H1 (cell line): ENCODE measurements at regions not wholly inside any gene's neighbourhood (a gene's known extent, or its start where the extent isn't known, plus 50 kb on each side); places are given as distances from the start of the nearest gene placed in this dataset.
"Not testable (repeated sequence)": the region's sequence is repeated elsewhere in the genome, so short reads cannot be mapped to it uniquely, and the experiment has no call there.

Experiments used
- CTCF ChIA-PET: fragments of 300-600 bp; sonication (Branson Sonifier 250); formaldehyde crosslinking; loops from one replicate; lab custom pipeline; 2021; ENCODE audit not compliant: partially characterized antibody; lab: Charles Lee
- POLR2A ChIA-PET: fragments of 300-600 bp; sonication (Branson Sonifier 250); formaldehyde crosslinking; loops from one replicate; lab custom pipeline; 2021; ENCODE audit warnings: inconsistent platforms; ENCODE audit not compliant: partially characterized antibody; lab: Charles Lee
- DNase-seq, 2 experiments: peaks; one replicate each; pipeline versions ENCODE4 v3.0.0 to v3.0.0-alpha.2; 2010 to 2022; ENCODE audit warnings: low spot score in 2 of 2, low read depth in 1 of 2, mixed read lengths in 1 of 2
- FAIRE-seq: peaks from 2 replicates; lab custom pipeline; 2011; peaks lifted over from hg19 to GRCh38; lab: Jason Lieb, UNC
- H2AFZ ChIP-seq: 2 replicates; pipeline ENCODE4 v1.8.1; 2012; ENCODE audit warnings: low read length, inconsistent platforms
- H2AK5ac ChIP-seq: 2 replicates; pipeline ENCODE4 v1.6.1; 2013; ENCODE audit warnings: low read depth, low read length
- H2BK120ac ChIP-seq: replicated peaks from 2 replicates; pipeline ENCODE3; 2013; ENCODE audit warnings: low read depth, low read length, inconsistent platforms
- H2BK12ac ChIP-seq: 2 replicates; pipeline ENCODE4 v1.6.1; 2013; ENCODE audit warnings: low read depth, low read length
- H2BK15ac ChIP-seq: 2 replicates; pipeline ENCODE4 v1.6.1; 2013; ENCODE audit warnings: low read length
- H2BK20ac ChIP-seq: 2 replicates; pipeline ENCODE4 v1.6.1; 2013; ENCODE audit warnings: low read length
- H2BK5ac ChIP-seq: 2 replicates; pipeline ENCODE4 v1.6.1; 2013; ENCODE audit warnings: low read depth, low read length
- H3K14ac ChIP-seq: 2 replicates; pipeline ENCODE4 v1.6.1; 2013; ENCODE audit warnings: inconsistent platforms; ENCODE audit not compliant: insufficient read length
- H3K18ac ChIP-seq: 2 replicates; pipeline ENCODE4 v1.6.1; 2013; ENCODE audit warnings: low read length; ENCODE audit errors: extremely low read depth
- H3K23ac ChIP-seq: 2 replicates; pipeline ENCODE4 v1.6.1; 2013; ENCODE audit warnings: inconsistent platforms; ENCODE audit not compliant: insufficient read length
- H3K23me2 ChIP-seq: 2 replicates; pipeline ENCODE4 v1.6.1; 2013; ENCODE audit warnings: low read depth, low read length
- H3K27ac ChIP-seq: 2 replicates; pipeline ENCODE4 v1.6.1; 2011; ENCODE audit warnings: low read depth, low read length, inconsistent platforms
- H3K27me3 ChIP-seq, 4 experiments: replicated peaks in 1 of 4; 1 replicate in 1 of 4; 2 replicates in 3 of 4; pipeline versions ENCODE4 v1.6.1 to v1.8.1; 2011 to 2013; ENCODE audit warnings: low read length in 3 of 4, mild to moderate bottlenecking in 3 of 4, inconsistent platforms in 2 of 4, mixed read lengths in 2 of 4, moderate library complexity in 1 of 4; ENCODE audit not compliant: control insufficient read depth in 3 of 4, insufficient read depth in 3 of 4; ENCODE audit errors: extremely low read depth in 1 of 4
- H3K36me3 ChIP-seq, 4 experiments: 2 replicates each; pipeline versions ENCODE4 v1.6.1 to v1.8.1; 2011 to 2013; ENCODE audit warnings: mild to moderate bottlenecking in 4 of 4, low read length in 3 of 4, moderate library complexity in 2 of 4, control low read depth in 1 of 4, inconsistent platforms in 1 of 4; ENCODE audit not compliant: insufficient read depth in 4 of 4, control insufficient read depth in 2 of 4
- H3K4ac ChIP-seq: replicated peaks from 2 replicates; pipeline ENCODE3; 2013; ENCODE audit warnings: low read length, low read depth, mixed read lengths, inconsistent platforms; ENCODE audit not compliant: insufficient read length
- H3K4me1 ChIP-seq, 4 experiments: replicated peaks in 1 of 4; 1 replicate in 1 of 4; 2 replicates in 3 of 4; pipeline versions ENCODE4 v1.6.1 to v1.8.1; 2011 to 2013; ENCODE audit warnings: low read length in 3 of 4, inconsistent platforms in 2 of 4, mixed read lengths in 1 of 4; ENCODE audit not compliant: insufficient read depth in 4 of 4, control insufficient read depth in 3 of 4
- H3K4me2 ChIP-seq, 2 experiments: 2 replicates each; pipeline versions ENCODE4 v1.6.1 to v1.8.1; 2011 to 2013; ENCODE audit warnings: low read depth in 2 of 2, low read length in 2 of 2, control low read depth in 1 of 2, inconsistent platforms in 1 of 2, mild to moderate bottlenecking in 1 of 2; ENCODE audit not compliant: insufficient read depth in 1 of 2
- H3K4me3 ChIP-seq, 4 experiments: fragments of 200-600, 300-600 bp in 1 of 4; sonication (generic), shearing (Covaris generic), sonication (Bioruptor Twin) in 1 of 4; 2 replicates each; pipeline versions ENCODE4 v1.5.1 to v1.8.1; 2011 to 2016; ENCODE audit warnings: low read length in 4 of 4, low read depth in 3 of 4, control low read depth in 2 of 4, inconsistent platforms in 2 of 4, mild to moderate bottlenecking in 2 of 4, mixed read lengths in 1 of 4, moderate library complexity in 1 of 4; ENCODE audit not compliant: insufficient read depth in 2 of 4; ENCODE audit errors: extremely low read depth in 1 of 4
- H3K56ac ChIP-seq: replicated peaks from 2 replicates; pipeline ENCODE3; 2013; ENCODE audit warnings: low read depth, mild to moderate bottlenecking, mixed read lengths, low read length, inconsistent platforms; ENCODE audit not compliant: insufficient read length
- H3K79me1 ChIP-seq: 2 replicates; pipeline ENCODE4 v1.6.1; 2013; ENCODE audit warnings: low read depth, low read length, control low read depth
- H3K79me2 ChIP-seq, 2 experiments: 2 replicates each; pipeline versions ENCODE4 v1.6.1 to v1.8.1; 2012 to 2013; ENCODE audit warnings: low read length in 2 of 2, mild to moderate bottlenecking in 2 of 2, inconsistent platforms in 1 of 2; ENCODE audit not compliant: insufficient read depth in 2 of 2, control insufficient read depth in 1 of 2
- H3K9ac ChIP-seq, 4 experiments: replicated peaks in 1 of 4; 1 replicate in 1 of 4; 2 replicates in 3 of 4; pipeline versions ENCODE4 v1.6.1 to v1.8.1; 2011 to 2013; ENCODE audit warnings: low read depth in 3 of 4, low read length in 3 of 4, control low read depth in 2 of 4, mild to moderate bottlenecking in 2 of 4, moderate library complexity in 2 of 4, inconsistent platforms in 1 of 4; ENCODE audit errors: extremely low read depth in 1 of 4
- H3K9me3 ChIP-seq, 2 experiments: 2 replicates each; pipeline versions ENCODE4 v1.6.1 to v1.8.1; 2012 to 2013; ENCODE audit warnings: mild to moderate bottlenecking in 2 of 2, moderate library complexity in 2 of 2, control low read depth in 1 of 2, inconsistent platforms in 1 of 2, low read depth in 1 of 2, low read length in 1 of 2, mixed read lengths in 1 of 2; ENCODE audit not compliant: insufficient read depth in 2 of 2
- H4K20me1 ChIP-seq, 2 experiments: replicated peaks in 1 of 2; 2 replicates each; pipeline versions ENCODE3 to v1.8.1; 2011 to 2013; ENCODE audit warnings: inconsistent platforms in 2 of 2, low read length in 2 of 2, mild to moderate bottlenecking in 1 of 2; ENCODE audit not compliant: insufficient read depth in 2 of 2, control insufficient read depth in 1 of 2
- H4K5ac ChIP-seq: 2 replicates; pipeline ENCODE4 v1.6.1; 2013; ENCODE audit warnings: low read length, low read depth, mixed read lengths, inconsistent platforms; ENCODE audit not compliant: insufficient read length
- H4K8ac ChIP-seq: 2 replicates; pipeline ENCODE4 v1.8.0; 2013; ENCODE audit warnings: mild to moderate bottlenecking, moderate library complexity, low read length, inconsistent platforms; ENCODE audit not compliant: insufficient read depth; ENCODE audit errors: extremely low read depth
- H4K91ac ChIP-seq: replicated peaks from 2 replicates; pipeline ENCODE3; 2013; ENCODE audit warnings: low read length, mixed read lengths, inconsistent platforms; ENCODE audit not compliant: insufficient read length
- WGBS, 2 experiments: shearing (Covaris generic) in 1 of 2; methylation state at CpG; one replicate each; pipeline versions ENCODE4 v1.1.6 to v1.1.7; 2013 to 2015; ENCODE audit warnings: low lambda C conversion rate in 2 of 2, mixed read lengths in 2 of 2, inconsistent platforms in 1 of 2, low coverage in 1 of 2, missing lambda C conversion rate in 1 of 2; ENCODE audit not compliant: insufficient replicate concordance in 2 of 2, insufficient coverage in 1 of 2, insufficient read length in 1 of 2; ENCODE audit errors: extremely low coverage in 1 of 2, missing lambda C conversion rate in 1 of 2; 5-methylcytosine and 5-hydroxymethylcytosine counted together

- H2BK12ac ChIP-seq, H4K20me1 ChIP-seq, H3K56ac ChIP-seq, H2BK120ac ChIP-seq, H3K9ac ChIP-seq, FAIRE-seq, H4K91ac ChIP-seq, H3K4me1 ChIP-seq, DNase-seq, H3K36me3 ChIP-seq, H4K8ac ChIP-seq, H3K79me1 ChIP-seq, H2AFZ ChIP-seq, POLR2A ChIA-PET, H2BK5ac ChIP-seq, H3K14ac ChIP-seq, H3K9me3 ChIP-seq, H3K18ac ChIP-seq, H3K79me2 ChIP-seq, H3K23me2 ChIP-seq, H2BK15ac ChIP-seq, H2AK5ac ChIP-seq, H3K27me3 ChIP-seq, H4K5ac ChIP-seq, H2BK20ac ChIP-seq, H3K23ac ChIP-seq, H3K27ac ChIP-seq, H3K4me2 ChIP-seq, H3K4ac ChIP-seq, H3K4me3 ChIP-seq: not testable (repeated sequence)
- 93% methylated on average over 7 of the region's 10 CpGs; no CpG with 5 or more reads in 1 of the 2 experiments for WGBS, 2 experiments
- CTCF ChIA-PET: interaction anchor here (0.9 kb wide), 1 partner anchor 322 kb away, joined by 3 read pairs; no protein-coding TSS in a partner anchor
Observed at GRCh38 chr4:126546197-126546596, 1086.6 kb upstream of the INTU start.
